Ishikawa (cell line): ENCODE measurements at regions not wholly inside any gene's neighbourhood (a gene's known extent, or its start where the extent isn't known, plus 50 kb on each side); places are given as distances from the start of the nearest gene placed in this dataset.

ENCODE experiments used
- CEBPB ChIP-seq: IDR thresholded peaks from 2 replicates; pipeline ENCODE4 v1.6.1; 2012
- CREB1 ChIP-seq: IDR thresholded peaks from 2 replicates; pipeline ENCODE4 v1.6.1; 2012; ENCODE audit warnings: low read depth
- EGR1 ChIP-seq: IDR thresholded peaks from 2 replicates; pipeline ENCODE4 v1.6.1; 2012
- EP300 ChIP-seq: IDR thresholded peaks from 2 replicates; pipeline ENCODE4 v1.6.1; 2012; ENCODE audit warnings: borderline replicate concordance
- FOXM1 ChIP-seq: IDR thresholded peaks from 2 replicates; pipeline ENCODE4 v1.6.1; 2012; ENCODE audit warnings: low read depth, borderline replicate concordance
- NFIC ChIP-seq: IDR thresholded peaks from 2 replicates; pipeline ENCODE4 v1.6.1; 2012
- RAD21 ChIP-seq: IDR thresholded peaks from 2 replicates; pipeline ENCODE4 v1.6.1; 2012; ENCODE audit warnings: low read depth
- REST ChIP-seq: IDR thresholded peaks from 2 replicates; pipeline ENCODE4 v1.6.1; 2012; ENCODE audit warnings: low read depth, mild to moderate bottlenecking
- TAF1 ChIP-seq: IDR thresholded peaks from 2 replicates; pipeline ENCODE4 v1.6.1; 2012; ENCODE audit warnings: low read depth, mild to moderate bottlenecking
- TCF12 ChIP-seq: IDR thresholded peaks from 2 replicates; pipeline ENCODE4 v1.6.1; 2012; ENCODE audit warnings: low read depth
- TEAD4 ChIP-seq: IDR thresholded peaks from 2 replicates; pipeline ENCODE4 v1.6.1; 2012
- YY1 ChIP-seq: IDR thresholded peaks from 2 replicates; pipeline ENCODE4 v1.6.1; 2012; ENCODE audit warnings: low read depth
- ZBTB7A ChIP-seq: IDR thresholded peaks from 2 replicates; pipeline ENCODE4 v1.6.1; 2012; ENCODE audit warnings: low read depth
- TF ChIP-seq, protein P1 (sequence below): IDR thresholded peaks from 2 replicates; pipeline ENCODE4 v1.6.1; 2012
- TF ChIP-seq, protein P2 (sequence below): IDR thresholded peaks from 2 replicates; pipeline ENCODE4 v1.6.1; 2012

DNA sequence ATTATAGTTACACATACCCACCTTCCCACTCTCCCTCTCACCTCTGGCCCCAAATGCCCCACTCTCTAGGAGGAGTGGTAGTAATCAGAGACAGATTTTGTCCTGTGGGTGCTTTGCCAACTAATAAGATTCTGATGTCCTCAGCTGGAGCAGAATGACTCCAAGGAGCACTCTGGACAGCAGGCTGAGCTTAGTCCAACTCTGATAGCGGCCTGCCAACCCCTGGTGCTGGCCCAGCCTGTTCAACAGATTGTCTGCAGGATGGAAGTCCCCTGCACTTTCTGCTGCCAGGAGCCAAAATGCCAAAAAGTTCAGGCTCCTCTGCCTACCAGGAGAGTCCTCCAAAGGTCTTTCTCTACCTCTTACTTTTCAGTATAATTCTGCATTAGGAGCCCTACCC lies 160.5 kb upstream of the UMPS start:
- TF ChIP-seq TEAD4, result no peak
- no peak for TF ChIP-seq EGR1

GRCh38 chr3:124570232-124570631 lies 160.0 kb upstream of the UMPS start:
- TF ChIP-seq EP300 (no peak), RAD21 (no peak), NFIC (no peak), REST (no peak), CEBPB (no peak), EGR1 (no peak), TEAD4 (no peak), TAF1 (no peak), CREB1 (no peak), TCF12 (no peak), FOXM1 (no peak)
- TF ChIP-seq, protein P1, sequence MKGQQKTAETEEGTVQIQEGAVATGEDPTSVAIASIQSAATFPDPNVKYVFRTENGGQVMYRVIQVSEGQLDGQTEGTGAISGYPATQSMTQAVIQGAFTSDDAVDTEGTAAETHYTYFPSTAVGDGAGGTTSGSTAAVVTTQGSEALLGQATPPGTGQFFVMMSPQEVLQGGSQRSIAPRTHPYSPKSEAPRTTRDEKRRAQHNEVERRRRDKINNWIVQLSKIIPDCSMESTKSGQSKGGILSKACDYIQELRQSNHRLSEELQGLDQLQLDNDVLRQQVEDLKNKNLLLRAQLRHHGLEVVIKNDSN, result no peak
- TF ChIP-seq, protein P2, sequence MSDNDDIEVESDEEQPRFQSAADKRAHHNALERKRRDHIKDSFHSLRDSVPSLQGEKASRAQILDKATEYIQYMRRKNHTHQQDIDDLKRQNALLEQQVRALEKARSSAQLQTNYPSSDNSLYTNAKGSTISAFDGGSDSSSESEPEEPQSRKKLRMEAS, result no peak

- TF ChIP-seq TEAD4 (no peak), REST (no peak), CREB1 (no peak), TAF1 (no peak), YY1 (no peak)
- TF ChIP-seq, protein P2, result no peak
- TF ChIP-seq, protein P1, result no peak
Observed at GRCh38 chr3:124572851-124573405, 157.3 kb upstream of the UMPS start.

- TF ChIP-seq, protein P1, result no peak
- no peak for TF ChIP-seq CEBPB
- TF ChIP-seq CREB1, result no peak
- no peak for TF ChIP-seq TCF12
Observed at GRCh38 chr3:124574012-124574411, 156.2 kb upstream of the UMPS start.

DNA sequence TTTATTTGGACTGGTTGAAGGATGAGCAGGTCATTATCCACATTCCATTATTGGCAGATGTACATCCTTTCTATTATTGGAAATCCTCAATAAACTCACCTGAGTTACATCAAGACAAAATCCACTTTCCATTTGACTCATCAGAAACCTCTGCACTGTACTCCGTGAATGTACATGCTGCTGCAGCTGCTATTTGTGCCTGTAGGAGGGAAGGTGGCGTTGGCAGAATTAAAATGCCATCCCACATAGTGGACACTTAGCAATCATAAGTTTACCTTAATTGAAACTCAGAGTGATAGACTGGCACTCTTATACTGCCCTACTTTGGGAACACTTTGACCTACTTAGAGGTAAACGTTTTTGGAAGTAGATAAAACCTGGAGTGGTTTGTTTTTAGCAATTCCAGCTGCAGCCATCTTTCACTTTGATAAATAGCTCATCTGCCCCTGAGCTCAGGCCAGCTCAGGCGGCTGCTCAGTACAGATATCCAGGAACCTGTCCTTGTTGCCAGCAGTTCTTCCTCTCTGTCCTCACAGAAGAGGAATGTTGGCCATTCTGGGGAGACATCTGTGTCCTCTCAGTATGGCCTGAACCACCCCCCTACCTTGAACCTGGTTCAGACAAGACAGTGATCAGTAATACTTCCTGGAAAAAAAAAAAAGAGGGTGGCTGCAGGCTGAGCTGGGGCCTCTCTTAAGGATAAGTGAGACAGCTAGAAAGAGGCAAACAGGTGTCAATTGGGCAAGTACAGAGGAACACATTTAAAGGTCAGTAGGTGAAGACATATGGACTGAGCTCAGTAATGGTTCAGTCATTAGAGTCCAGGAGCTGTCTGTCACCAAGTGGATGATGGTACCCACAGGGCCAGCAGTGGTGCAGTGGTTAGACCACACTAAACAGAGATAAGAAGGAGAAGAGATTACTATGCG lies 153.4 kb upstream of the UMPS start:
- TF ChIP-seq TAF1 (no peak), ZBTB7A (no peak), FOXM1 (no peak), YY1 (no peak), TCF12 (no peak), EP300 (no peak), REST (no peak), CEBPB (no peak), EGR1 (no peak)
- TF ChIP-seq, protein P2, result no peak
